Right renal cortex interstitium (tissue), 3 donors: ENCODE measurements at regions not wholly inside any gene's neighbourhood (a gene's known extent, or its start where the extent isn't known, plus 50 kb on each side); places are given as distances from the start of the nearest gene placed in this dataset.

Experiments used
- DNase-seq, 3 donors: peaks; one replicate each; pipeline ENCODE4 v3.0.0-alpha.2; 2013; ENCODE audit warnings: low read depth in 3 of 3, low spot score in 2 of 3

GRCh38 chr7:54632696-54633095 lies 90.5 kb downstream of the VSTM2A start:
- DNase-seq, result no peak

GRCh38 chr7:54629771-54630170 lies 87.6 kb downstream of the VSTM2A start:
- DNase-seq, result no peak

GRCh38 chr7:54622696-54623309 lies 80.6 kb downstream of the VSTM2A start:
- DNase-seq, result no peak
